AG04450 (cell line): ENCODE measurements at regions not wholly inside any gene's neighbourhood (a gene's known extent, or its start where the extent isn't known, plus 50 kb on each side); places are given as distances from the start of the nearest gene placed in this dataset.

Experiments used
- CTCF ChIA-PET: fragments of 300-600, 350-600 bp; formaldehyde crosslinking; extraction: SDS; loops from one replicate; lab custom pipeline; 2022; ENCODE audit warnings: antibody characterized with exemption, inconsistent platforms; lab: Charles Lee
- POLR2A ChIA-PET: fragments of 350-600 bp; formaldehyde crosslinking; extraction: SDS; loops from one replicate; lab custom pipeline; 2021; ENCODE audit warnings: antibody characterized with exemption, inconsistent platforms; lab: Yijun Ruan, JAX
- DNase-seq: peaks from one replicate; pipeline ENCODE4 v3.0.0-alpha.2; 2011; ENCODE audit warnings: low read depth, low spot score
- H3K27ac ChIP-seq: one replicate; pipeline ENCODE4 v1.5.1; 2012; ENCODE audit warnings: low read depth, low read length, control low read depth
- H3K27me3 ChIP-seq: one replicate; pipeline ENCODE4 v1.6.0; 2012; ENCODE audit warnings: low read length; ENCODE audit not compliant: control insufficient read depth, insufficient read depth
- H3K4me3 ChIP-seq: 2 replicates; pipeline ENCODE4 v1.5.1; 2011; ENCODE audit warnings: mild to moderate bottlenecking, low read depth, low read length, control low read depth
- H3K9me3 ChIP-seq: 2 replicates; pipeline ENCODE4 v1.5.1; 2012; ENCODE audit warnings: low read length; ENCODE audit not compliant: control insufficient read depth, insufficient read depth
- TF ChIP-seq, protein P1 (sequence below): IDR thresholded peaks from 2 replicates; pipeline ENCODE4 v1.5.1; 2011; ENCODE audit warnings: low read depth, low read length, control low read depth, inconsistent platforms

GRCh38 chr13:48909056-48909389 is 66.7 kb upstream of the FNDC3A start:
- CTCF ChIA-PET: interaction anchor here (0.9 kb wide), 1 partner anchor 12 kb away, joined by 4 read pairs; no protein-coding TSS in a partner anchor
- TF ChIP-seq, protein P1, sequence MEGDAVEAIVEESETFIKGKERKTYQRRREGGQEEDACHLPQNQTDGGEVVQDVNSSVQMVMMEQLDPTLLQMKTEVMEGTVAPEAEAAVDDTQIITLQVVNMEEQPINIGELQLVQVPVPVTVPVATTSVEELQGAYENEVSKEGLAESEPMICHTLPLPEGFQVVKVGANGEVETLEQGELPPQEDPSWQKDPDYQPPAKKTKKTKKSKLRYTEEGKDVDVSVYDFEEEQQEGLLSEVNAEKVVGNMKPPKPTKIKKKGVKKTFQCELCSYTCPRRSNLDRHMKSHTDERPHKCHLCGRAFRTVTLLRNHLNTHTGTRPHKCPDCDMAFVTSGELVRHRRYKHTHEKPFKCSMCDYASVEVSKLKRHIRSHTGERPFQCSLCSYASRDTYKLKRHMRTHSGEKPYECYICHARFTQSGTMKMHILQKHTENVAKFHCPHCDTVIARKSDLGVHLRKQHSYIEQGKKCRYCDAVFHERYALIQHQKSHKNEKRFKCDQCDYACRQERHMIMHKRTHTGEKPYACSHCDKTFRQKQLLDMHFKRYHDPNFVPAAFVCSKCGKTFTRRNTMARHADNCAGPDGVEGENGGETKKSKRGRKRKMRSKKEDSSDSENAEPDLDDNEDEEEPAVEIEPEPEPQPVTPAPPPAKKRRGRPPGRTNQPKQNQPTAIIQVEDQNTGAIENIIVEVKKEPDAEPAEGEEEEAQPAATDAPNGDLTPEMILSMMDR: no peak
- DNase-seq: no peak
- POLR2A ChIA-PET: interaction anchor here (0.7 to 0.8 kb wide), 2 partner anchors 67 to 87 kb away, joined by 4 to 5 read pairs; no protein-coding TSS in a partner anchor
- Histone ChIP-seq H3K9me3 (no peaks in the 10 kb centered on the region), H3K4me3 (no peak overlapping the region), H3K27me3 (no peaks in the 10 kb centered on the region), H3K27ac (no peak overlapping the region)

- DNase-seq: no peak
- Histone ChIP-seq H3K27me3 (no peaks in the 10 kb centered on the region), H3K4me3 (no peak overlapping the region), H3K9me3 (no peaks in the 10 kb centered on the region), H3K27ac (no peak overlapping the region)
- TF ChIP-seq, protein P1: no peak
- CTCF ChIA-PET: no interaction called here
- POLR2A ChIA-PET: no interaction called here
These were observed 65.0 kb upstream of the FNDC3A start for GRCh38 chr13:48910686-48911085.

DNA sequence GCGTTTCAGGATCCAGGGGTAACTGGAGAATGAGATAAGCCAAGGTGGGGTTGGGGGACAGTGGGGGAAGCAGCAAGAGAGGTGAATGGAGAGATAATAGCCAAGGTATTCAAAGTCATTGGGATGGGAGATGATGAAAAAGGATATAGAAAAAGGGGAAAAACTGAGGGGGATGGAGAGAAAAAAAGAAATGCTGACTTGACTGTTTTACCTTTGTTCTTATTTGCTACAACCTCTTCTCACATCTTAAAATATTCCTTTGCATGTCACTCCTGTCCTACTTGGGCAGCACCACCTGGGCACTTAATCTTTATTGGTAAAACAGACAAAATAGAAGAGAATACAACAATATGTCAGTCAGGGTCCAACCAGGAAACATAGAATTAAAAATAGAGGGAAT is 56.0 kb upstream of the FNDC3A start:
- CTCF ChIA-PET: no interaction called here
- Histone ChIP-seq H3K4me3 (no peak overlapping the region), H3K27ac (no peak overlapping the region), H3K9me3 (no peaks in the 10 kb centered on the region), H3K27me3 (no peaks in the 10 kb centered on the region)
- DNase-seq: no peak
- TF ChIP-seq, protein P1: no peak
- POLR2A ChIA-PET: no interaction called here

GRCh38 chr13:48920730-48921129 is 55.0 kb upstream of the FNDC3A start:
- Histone ChIP-seq H3K27ac (no peak overlapping the region), H3K9me3 (no peaks in the 10 kb centered on the region), H3K27me3 (no peaks in the 10 kb centered on the region), H3K4me3 (no peak overlapping the region)
- POLR2A ChIA-PET: no interaction called here
- CTCF ChIA-PET: interaction anchor here (0.8 kb wide), 1 partner anchor 11 kb away, joined by 4 read pairs; no protein-coding TSS in a partner anchor
- no peak for DNase-seq
- TF ChIP-seq, protein P1: no peak

DNA sequence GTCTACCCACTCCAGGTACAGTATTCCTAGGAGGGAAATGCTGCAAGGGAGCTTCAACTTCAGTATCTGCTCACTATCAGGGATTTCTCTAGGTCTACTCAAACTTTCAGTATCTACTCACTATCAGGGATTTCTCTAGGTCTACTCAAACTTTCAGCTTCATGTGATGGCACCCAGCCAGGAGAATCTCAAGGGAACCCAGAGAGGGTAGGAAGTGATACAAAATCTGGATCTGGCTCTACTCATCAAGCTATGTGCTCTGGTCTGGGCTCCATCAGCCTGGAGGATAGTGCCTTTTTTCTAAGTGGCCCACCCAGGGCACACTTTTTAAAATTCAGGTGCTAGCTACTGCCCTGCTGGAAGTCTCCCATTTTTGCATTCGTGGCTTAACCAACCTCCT is 52.3 kb upstream of the FNDC3A start:
- no peak for DNase-seq
- no peaks in the 10 kb centered on the region for H3K27me3 ChIP-seq
- H3K9me3 ChIP-seq: no peaks in the 10 kb centered on the region; the same call in 1 of the 2 replicates
- ChIA-PET CTCF (no interaction called here), POLR2A (no interaction called here)
- H3K4me3 ChIP-seq: no peak overlapping the region
- no peak overlapping the region for H3K27ac ChIP-seq
- TF ChIP-seq, protein P1: no peak
